ENCODE measurements at regions not wholly inside any gene's neighbourhood (a gene's known extent, or its start where the extent isn't known, plus 50 kb on each side); places are given as distances from the start of the nearest gene placed in this dataset.

GRCh38 chr15:98077186-98077585, 116.7 kb downstream of the ARRDC4 start:
- TF ChIP-seq CTCF (conservative IDR thresholded peaks at IDR 0.05) (no peak), EZH2 (IDR thresholded peaks at IDR 0.05; ENCODE audit: low read depth) (no peak)
